Bone marrow (tissue), 2 donors: ENCODE measurements at regions not wholly inside any gene's neighbourhood (a gene's known extent, or its start where the extent isn't known, plus 50 kb on each side); places are given as distances from the start of the nearest gene placed in this dataset.

ENCODE experiments used
- DNase-seq, 2 donors: peaks; one replicate each; lab custom pipeline; 2025; lab: John Stamatoyannopoulos, UW

- DNase-seq = no peak
These were observed 946.3 kb upstream of the LRRN3 start for GRCh38 chr7:110144599-110144998.

GRCh38 chr7:110148054-110148453, 942.9 kb upstream of the LRRN3 start:
- DNase-seq = no peak

GRCh38 chr7:110153222-110153621, 937.7 kb upstream of the LRRN3 start:
- DNase-seq = no peak

- DNase-seq = no peak
These were observed 934.4 kb upstream of the LRRN3 start for GRCh38 chr7:110156511-110156910.

- no peak for DNase-seq
These were observed 933.1 kb upstream of the LRRN3 start for GRCh38 chr7:110157631-110158362.

- no peak for DNase-seq
These were observed 922.9 kb upstream of the LRRN3 start for GRCh38 chr7:110168010-110168409.

- no peak for DNase-seq
These were observed 920.1 kb upstream of the LRRN3 start for GRCh38 chr7:110170841-110171240.

GRCh38 chr7:110177463-110177862, 913.5 kb upstream of the LRRN3 start:
- no peak for DNase-seq

- DNase-seq = no peak
These were observed 911.9 kb upstream of the LRRN3 start for GRCh38 chr7:110179037-110179436.

GRCh38 chr7:110181768-110182167, 909.2 kb upstream of the LRRN3 start:
- no peak for DNase-seq

GRCh38 chr7:110186334-110186733, 904.6 kb upstream of the LRRN3 start:
- no peak for DNase-seq

GRCh38 chr7:110187877-110188554, 902.9 kb upstream of the LRRN3 start:
- no peak for DNase-seq

- no peak for DNase-seq
These were observed 886.4 kb upstream of the LRRN3 start for GRCh38 chr7:110204527-110204926.

GRCh38 chr7:110205899-110206298, 885.0 kb upstream of the LRRN3 start:
- no peak for DNase-seq

- no peak for DNase-seq
These were observed 881.0 kb upstream of the LRRN3 start for GRCh38 chr7:110209884-110210283.

GRCh38 chr7:110210941-110211608, 879.9 kb upstream of the LRRN3 start:
- DNase-seq = no peak

- DNase-seq = no peak
These were observed 866.3 kb upstream of the LRRN3 start for GRCh38 chr7:110224643-110225042.

- no peak for DNase-seq
These were observed 844.8 kb upstream of the LRRN3 start for GRCh38 chr7:110246118-110246517.

GRCh38 chr7:110253093-110253492, 837.8 kb upstream of the LRRN3 start:
- DNase-seq = no peak

GRCh38 chr7:110257673-110258072, 833.3 kb upstream of the LRRN3 start:
- no peak for DNase-seq

GRCh38 chr7:110262251-110262650, 828.7 kb upstream of the LRRN3 start:
- DNase-seq = no peak

- no peak for DNase-seq
These were observed 826.6 kb upstream of the LRRN3 start for GRCh38 chr7:110264288-110264687.

GRCh38 chr7:110281362-110281761, 809.6 kb upstream of the LRRN3 start:
- no peak for DNase-seq
